Endothelial cell (in vitro differentiated cells): ENCODE measurements at regions not wholly inside any gene's neighbourhood (a gene's known extent, or its start where the extent isn't known, plus 50 kb on each side); places are given as distances from the start of the nearest gene placed in this dataset.

Source experiments
- DNase-seq: peaks from one replicate; pipeline ENCODE4 v3.0.0; 2021; ENCODE audit warnings: low spot score
- H3K27ac Mint-ChIP-seq: one replicate; pipeline ENCODE4 v1.8.0; 2021; ENCODE audit warnings: mixed read lengths, inconsistent platforms; ENCODE audit not compliant: unreplicated experiment
- H3K27me3 Mint-ChIP-seq: one replicate; pipeline ENCODE4 v1.8.0; 2021; ENCODE audit warnings: mild to moderate bottlenecking, moderate library complexity, mixed read lengths, inconsistent platforms; ENCODE audit not compliant: unreplicated experiment
- H3K36me3 Mint-ChIP-seq: one replicate; pipeline ENCODE4 v1.8.0; 2021; ENCODE audit warnings: mild to moderate bottlenecking, low read depth, mixed read lengths, inconsistent platforms; ENCODE audit not compliant: unreplicated experiment
- H3K4me1 Mint-ChIP-seq: one replicate; pipeline ENCODE4 v1.8.0; 2021; ENCODE audit warnings: mild to moderate bottlenecking, mixed read lengths, inconsistent platforms; ENCODE audit not compliant: unreplicated experiment
- H3K4me3 Mint-ChIP-seq: one replicate; pipeline ENCODE4 v1.8.0; 2021; ENCODE audit warnings: mild to moderate bottlenecking, mixed read lengths, inconsistent platforms; ENCODE audit not compliant: unreplicated experiment
- H3K9me3 Mint-ChIP-seq: one replicate; pipeline ENCODE4 v1.8.0; 2021; ENCODE audit warnings: mixed read lengths, inconsistent platforms; ENCODE audit not compliant: unreplicated experiment
- TF ChIP-seq, protein P1 (sequence below): fragments of 200-600 bp; sonication (generic); IDR thresholded peaks from one replicate; pipeline ENCODE4 v1.5.0; 2021; ENCODE audit warnings: antibody characterized with exemption; ENCODE audit not compliant: unreplicated experiment

GRCh38 chr10:29028486-29028885, 260.4 kb upstream of the LYZL1 start:
- Mint-ChIP-seq H3K9me3 (no peaks in the 10 kb centered on the region), H3K36me3 (no peaks in the 10 kb centered on the region), H3K27me3 (no peaks in the 10 kb centered on the region), H3K4me1 (no peaks in the 10 kb centered on the region), H3K27ac (no peak overlapping the region), H3K4me3 (no peak overlapping the region)
- TF ChIP-seq, protein P1, sequence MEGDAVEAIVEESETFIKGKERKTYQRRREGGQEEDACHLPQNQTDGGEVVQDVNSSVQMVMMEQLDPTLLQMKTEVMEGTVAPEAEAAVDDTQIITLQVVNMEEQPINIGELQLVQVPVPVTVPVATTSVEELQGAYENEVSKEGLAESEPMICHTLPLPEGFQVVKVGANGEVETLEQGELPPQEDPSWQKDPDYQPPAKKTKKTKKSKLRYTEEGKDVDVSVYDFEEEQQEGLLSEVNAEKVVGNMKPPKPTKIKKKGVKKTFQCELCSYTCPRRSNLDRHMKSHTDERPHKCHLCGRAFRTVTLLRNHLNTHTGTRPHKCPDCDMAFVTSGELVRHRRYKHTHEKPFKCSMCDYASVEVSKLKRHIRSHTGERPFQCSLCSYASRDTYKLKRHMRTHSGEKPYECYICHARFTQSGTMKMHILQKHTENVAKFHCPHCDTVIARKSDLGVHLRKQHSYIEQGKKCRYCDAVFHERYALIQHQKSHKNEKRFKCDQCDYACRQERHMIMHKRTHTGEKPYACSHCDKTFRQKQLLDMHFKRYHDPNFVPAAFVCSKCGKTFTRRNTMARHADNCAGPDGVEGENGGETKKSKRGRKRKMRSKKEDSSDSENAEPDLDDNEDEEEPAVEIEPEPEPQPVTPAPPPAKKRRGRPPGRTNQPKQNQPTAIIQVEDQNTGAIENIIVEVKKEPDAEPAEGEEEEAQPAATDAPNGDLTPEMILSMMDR = no peak
- no peak for DNase-seq

DNA sequence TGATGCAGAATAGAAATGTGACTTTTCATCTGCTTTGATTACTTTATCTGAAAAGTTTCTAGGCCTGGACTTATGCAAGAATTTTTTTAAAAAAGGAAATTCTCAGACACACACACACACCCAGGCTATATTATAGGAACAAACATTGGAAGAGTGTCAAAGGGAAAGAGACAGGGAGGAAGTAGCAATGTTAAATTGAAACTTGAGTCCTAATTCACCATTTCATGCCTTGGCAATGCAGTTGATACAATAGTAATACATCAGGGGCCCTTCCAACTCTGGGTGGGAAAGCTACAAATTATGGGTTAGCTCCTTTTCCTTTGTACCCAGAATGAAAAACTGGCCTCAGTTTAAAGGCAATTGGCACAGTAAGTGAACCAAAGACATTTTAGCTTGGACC, 258.0 kb upstream of the LYZL1 start:
- no peak overlapping the region for H3K27ac Mint-ChIP-seq
- H3K4me1 Mint-ChIP-seq = no peaks in the 10 kb centered on the region
- H3K9me3 Mint-ChIP-seq = no peaks in the 10 kb centered on the region
- no peak overlapping the region for H3K4me3 Mint-ChIP-seq
- TF ChIP-seq, protein P1 = no peak
- no peaks in the 10 kb centered on the region for H3K36me3 Mint-ChIP-seq
- no peak for DNase-seq
- no peaks in the 10 kb centered on the region for H3K27me3 Mint-ChIP-seq

DNA sequence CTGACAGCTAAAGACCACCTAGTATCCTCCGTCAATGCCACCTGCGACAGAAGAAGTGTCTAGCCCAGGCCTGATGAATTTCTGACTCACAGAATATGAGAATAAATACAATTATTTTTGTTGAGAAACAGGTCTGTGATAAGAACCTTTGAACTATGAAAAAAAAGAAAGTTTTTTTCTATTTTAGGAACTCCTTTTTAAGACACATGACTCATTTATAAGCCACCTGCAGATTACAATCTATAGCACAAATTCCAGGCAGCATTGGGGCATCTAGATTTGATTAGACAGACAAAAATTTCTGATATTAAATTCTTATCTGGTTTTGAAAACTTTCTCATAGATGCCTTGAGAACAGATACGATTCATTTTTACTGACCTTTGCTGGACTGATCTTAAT, 256.7 kb upstream of the LYZL1 start:
- H3K9me3 Mint-ChIP-seq = no peaks in the 10 kb centered on the region
- H3K36me3 Mint-ChIP-seq = no peaks in the 10 kb centered on the region
- no peak overlapping the region for H3K4me3 Mint-ChIP-seq
- no peak overlapping the region for H3K27ac Mint-ChIP-seq
- TF ChIP-seq, protein P1 = no peak
- H3K4me1 Mint-ChIP-seq = no peaks in the 10 kb centered on the region
- H3K27me3 Mint-ChIP-seq = no peaks in the 10 kb centered on the region
- no peak for DNase-seq

DNA sequence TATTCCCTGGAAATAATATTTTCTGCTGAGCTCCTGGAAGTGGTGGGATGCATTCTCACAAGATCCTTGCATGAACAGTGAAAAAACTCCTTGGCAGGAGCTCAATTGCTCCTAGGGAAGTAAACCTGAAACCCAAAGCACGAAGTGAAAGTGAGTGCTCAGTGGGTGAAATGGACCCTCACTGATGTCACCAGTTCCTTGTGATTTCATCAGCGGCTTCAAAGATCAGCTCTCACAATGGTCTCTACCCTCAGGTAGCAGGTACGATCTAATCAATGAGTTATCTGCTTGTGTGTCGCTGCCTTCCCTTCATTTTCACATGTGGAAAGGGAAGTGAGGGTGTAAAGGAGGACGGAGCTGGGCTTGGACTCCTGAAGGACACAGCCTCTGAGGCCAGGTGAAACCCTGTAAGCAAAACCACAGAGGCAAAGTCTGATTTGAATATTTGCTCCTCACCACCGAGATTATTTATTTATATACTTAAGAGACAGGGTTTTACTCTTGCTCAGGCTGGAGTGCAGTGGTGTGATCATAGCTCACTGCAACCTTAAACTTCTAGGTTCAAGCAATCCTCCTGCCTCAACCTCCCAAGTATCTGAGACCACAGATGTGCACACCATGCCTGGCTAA, 255.4 kb upstream of the LYZL1 start:
- H3K4me3 Mint-ChIP-seq = no peak overlapping the region
- H3K4me1 Mint-ChIP-seq = no peaks in the 10 kb centered on the region
- no peak overlapping the region for H3K27ac Mint-ChIP-seq
- DNase-seq = no peak
- H3K36me3 Mint-ChIP-seq = no peaks in the 10 kb centered on the region
- no peaks in the 10 kb centered on the region for H3K9me3 Mint-ChIP-seq
- TF ChIP-seq, protein P1 = no peak
- no peaks in the 10 kb centered on the region for H3K27me3 Mint-ChIP-seq

DNA sequence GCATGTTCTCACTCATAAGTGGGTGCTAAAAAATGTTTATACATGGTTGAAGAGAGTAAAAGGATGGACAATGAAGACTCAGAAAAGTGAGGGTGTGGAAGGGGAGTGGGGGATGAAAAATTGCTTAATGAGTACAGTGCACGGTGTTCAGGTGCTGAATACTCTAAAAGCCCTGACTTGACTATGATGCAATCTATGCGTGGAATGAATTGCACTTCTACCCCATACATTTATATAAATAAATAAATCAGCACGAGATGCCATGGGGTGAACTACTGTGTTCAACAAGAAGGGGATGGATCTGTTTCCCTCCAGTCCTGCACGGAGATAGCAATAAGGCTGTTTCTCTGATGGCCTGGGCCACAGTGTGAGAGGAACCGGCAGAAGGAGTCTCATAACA, 254.3 kb upstream of the LYZL1 start:
- TF ChIP-seq, protein P1 = no peak
- H3K4me3 Mint-ChIP-seq = no peak overlapping the region
- no peak overlapping the region for H3K27ac Mint-ChIP-seq
- H3K36me3 Mint-ChIP-seq = no peaks in the 10 kb centered on the region
- H3K4me1 Mint-ChIP-seq = no peaks in the 10 kb centered on the region
- no peaks in the 10 kb centered on the region for H3K27me3 Mint-ChIP-seq
- H3K9me3 Mint-ChIP-seq = no peaks in the 10 kb centered on the region
- no peak for DNase-seq
